GM12878 (cell line): ENCODE measurements at regions not wholly inside any gene's neighbourhood (a gene's known extent, or its start where the extent isn't known, plus 50 kb on each side); places are given as distances from the start of the nearest gene placed in this dataset.
"Not testable (repeated sequence)": the region's sequence is repeated elsewhere in the genome, so short reads cannot be mapped to it uniquely, and the experiment has no call there.

Experiments
- ATAC-seq: fragments of 200-7000 bp; cut with Tn5 transposase; 3 replicates; pipeline ENCODE4 v1.9.1; 2020; ENCODE audit warnings: mild to moderate bottlenecking, moderate library complexity
- BruUV-seq: library from RNA; stranded (reverse); fragments of 400-500 nt; replicated peaks from 2 replicates; lab custom pipeline; 2021; lab: Mats Ljungman, UMichigan
- CTCF ChIA-PET: fragments of 300-600 bp; sonication (Branson Sonifier 250); formaldehyde crosslinking; extraction: SDS; loops from one replicate; lab custom pipeline; 2021; ENCODE audit warnings: inconsistent platforms; lab: Yijun Ruan, JAX
- POLR2A ChIA-PET: fragments of 350-600 bp; formaldehyde crosslinking; extraction: SDS; loops from one replicate; lab custom pipeline; 2021; ENCODE audit warnings: inconsistent platforms; lab: Charles Lee
- RAD21 ChIA-PET: fragments of 300-600 bp; sonication (Branson Sonifier 250); formaldehyde crosslinking; loops from one replicate; lab custom pipeline; 2023; ENCODE audit warnings: antibody characterized with exemption; ENCODE audit not compliant: unreplicated experiment; lab: Charles Lee
- SMC1A ChIA-PET: fragments of 300-600 bp; sonication (Branson Sonifier 250); formaldehyde crosslinking; loops from one replicate; lab custom pipeline; 2023; ENCODE audit not compliant: unreplicated experiment, uncharacterized antibody; lab: Charles Lee
- DNase-seq: peaks from one replicate; pipeline ENCODE4 v3.0.0-alpha.2; 2011; ENCODE audit warnings: low read depth, low spot score
- FAIRE-seq: peaks from 3 replicates; lab custom pipeline; 2011; peaks lifted over from hg19 to GRCh38; lab: Jason Lieb, UNC
- H2AFZ ChIP-seq: 2 replicates; pipeline ENCODE4 v1.6.0; 2011; ENCODE audit warnings: low read depth, low read length, control low read depth; ENCODE audit not compliant: control insufficient read depth
- H3K27ac ChIP-seq: 2 replicates; pipeline ENCODE4 v1.5.1; 2011; ENCODE audit warnings: control low read depth; ENCODE audit not compliant: control insufficient read depth, insufficient read depth
- H3K27me3 ChIP-seq, 2 experiments: replicated peaks in 1 of 2; 2 replicates each; pipeline versions ENCODE4 v1.6.0 to v1.6.1; 2011; ENCODE audit warnings: low read length in 1 of 2; ENCODE audit not compliant: control insufficient read depth in 2 of 2, insufficient read depth in 2 of 2
- H3K36me3 ChIP-seq, 2 experiments: 2 replicates each; pipeline ENCODE4 v1.5.1; 2011; ENCODE audit warnings: low read length in 1 of 2; ENCODE audit not compliant: control insufficient read depth in 2 of 2, insufficient read depth in 2 of 2
- H3K4me1 ChIP-seq: 2 replicates; pipeline ENCODE4 v1.6.1; 2011; ENCODE audit warnings: mild to moderate bottlenecking, low read length, moderate library complexity, mixed read lengths; ENCODE audit not compliant: control insufficient read depth, insufficient read depth
- H3K4me2 ChIP-seq: 2 replicates; pipeline ENCODE4 v1.6.0; 2011; ENCODE audit warnings: control low read depth; ENCODE audit not compliant: control insufficient read depth, insufficient read depth
- H3K4me3 ChIP-seq: fragments of 200-600 bp; sonication (generic); 2 replicates; pipeline ENCODE4 v1.5.1; 2016
- H3K79me2 ChIP-seq: 2 replicates; pipeline ENCODE4 v1.6.0; 2011; ENCODE audit warnings: low read length; ENCODE audit not compliant: control insufficient read depth, insufficient read depth
- H3K9ac ChIP-seq: 2 replicates; pipeline ENCODE4 v1.8.0; 2011; ENCODE audit warnings: low read length, control low read depth, mixed read lengths; ENCODE audit not compliant: control insufficient read depth, insufficient read depth
- H3K9me3 ChIP-seq: replicated peaks from 3 replicates; pipeline ENCODE4 v1.5.1; 2011; ENCODE audit warnings: mild to moderate bottlenecking, low read length; ENCODE audit not compliant: control insufficient read depth, insufficient read depth
- H4K20me1 ChIP-seq: 2 replicates; pipeline ENCODE4 v1.6.0; 2011; ENCODE audit not compliant: control insufficient read depth, insufficient read depth
- CUX1 ChIP-seq: IDR thresholded peaks from 2 replicates; pipeline ENCODE4 v1.6.1; 2012; ENCODE audit warnings: improper control_type of control experiment, low read depth, low read length; ENCODE audit not compliant: insufficient replicate concordance
- EED ChIP-seq: sonication (generic); IDR thresholded peaks from 2 replicates; pipeline ENCODE4 v1.6.1; 2016; ENCODE audit warnings: antibody characterized with exemption, low read depth
- EP300 ChIP-seq, 2 experiments: fragments of 150-350 bp in 1 of 2; IDR thresholded peaks; 2 replicates each; pipeline ENCODE4 v1.6.1; 2011 to 2012; ENCODE audit warnings: low read depth in 2 of 2, low read length in 2 of 2, borderline replicate concordance in 1 of 2, improper control_type of control experiment in 1 of 2, inconsistent platforms in 1 of 2; ENCODE audit not compliant: control insufficient read depth in 1 of 2
- ETV6 ChIP-seq, 2 experiments: fragments of 450-650 bp in 1 of 2; IDR thresholded peaks in 1 of 2; conservative IDR thresholded peaks in 1 of 2; 2 replicates each; pipeline ENCODE4 v1.6.1; 2014; ENCODE audit warnings: antibody characterized with exemption in 1 of 2, borderline replicate concordance in 1 of 2, low read depth in 1 of 2, mild to moderate bottlenecking in 1 of 2, moderate library complexity in 1 of 2
- NFYB ChIP-seq: IDR thresholded peaks from 2 replicates; pipeline ENCODE4 v1.6.1; 2011; ENCODE audit warnings: low read depth, mild to moderate bottlenecking, low read length, improper control_type of control experiment, moderate library complexity; ENCODE audit not compliant: insufficient read depth
- RBBP5 ChIP-seq: fragments of 200-600 bp; sonication (generic); conservative IDR thresholded peaks from 2 replicates; pipeline ENCODE4 v1.6.1; 2016
- RUNX3 ChIP-seq: IDR thresholded peaks from 2 replicates; pipeline ENCODE4 v1.6.1; 2012; ENCODE audit warnings: low read length, inconsistent platforms
- SMARCA5 ChIP-seq: fragments of 450-650 bp; IDR thresholded peaks from 2 replicates; pipeline ENCODE4 v1.6.1; 2017; ENCODE audit warnings: mild to moderate bottlenecking
- TBL1XR1 ChIP-seq: IDR thresholded peaks from 2 replicates; pipeline ENCODE4 v1.6.1; 2012; ENCODE audit warnings: low read depth, low read length, improper control_type of control experiment
- WGBS: methylation state at CpG from one replicate; pipeline ENCODE4 v1.1.6; 2016; ENCODE audit warnings: low lambda C conversion rate; ENCODE audit not compliant: insufficient replicate concordance, insufficient coverage; ENCODE audit errors: missing lambda C conversion rate; 5-methylcytosine and 5-hydroxymethylcytosine counted together
- in situ Hi-C: fragments of 300-500 bp; cut with MboI; formaldehyde crosslinking; loops from 9 replicates; pipeline ENCODE4 v1.14.3; 2018; ENCODE audit warnings: mixed read lengths
- intact Hi-C: fragments of 100-400 bp; cut with micrococcal nuclease; formaldehyde crosslinking; loops from one replicate; pipeline ENCODE4 v1.14.2; 2022; ENCODE audit not compliant: unreplicated experiment

- DNase-seq, result no peak
- no peak overlapping the region for H3K9ac ChIP-seq
- POLR2A ChIA-PET, result no interaction called here
- H4K20me1 ChIP-seq, result no peaks in the 10 kb centered on the region
- SMC1A ChIA-PET, result interaction anchor here (1.5 kb wide), 1 partner anchor 11 kb away, joined by 4 read pairs; no protein-coding TSS in a partner anchor
- H3K36me3 ChIP-seq, result no peaks in the 10 kb centered on the region
- intact Hi-C loops, result no loop called here
- no peaks in the 10 kb centered on the region for H3K79me2 ChIP-seq
- ATAC-seq, result no peak
- no peak overlapping the region for H3K4me3 ChIP-seq
- H3K4me2 ChIP-seq, result no peak overlapping the region
- 47% methylated on average over 2 of the region's 2 CpGs for WGBS
- no peaks in the 10 kb centered on the region; a peak in 1 of 4 replicates for H3K27me3 ChIP-seq
- H3K27ac ChIP-seq, result no peak overlapping the region
- no peak for FAIRE-seq
- H2AFZ ChIP-seq, result no peak overlapping the region
- no peaks in the 10 kb centered on the region for H3K4me1 ChIP-seq
- RAD21 ChIA-PET, result interaction anchor here (0.6 kb wide), 1 partner anchor 497 kb away, joined by 3 read pairs; no protein-coding TSS in a partner anchor
- BruUV-seq, result no TSS peak
- TF ChIP-seq EP300 (IDR thresholded peaks at IDR 0.05; ENCODE audit: borderline replicate concordance in 1 of 2, control insufficient read depth in 1 of 2, low read depth in 2 of 2, low read length in 2 of 2) (no peak), NFYB (no peak), RUNX3 (no peak), TBL1XR1 (no peak), RBBP5 (no peak), EED (no peak), CUX1 (no peak), SMARCA5 (no peak), ETV6 (conservative IDR thresholded peaks at IDR 0.05 in 1 of 2, IDR thresholded peaks at IDR 0.05 in 1 of 2; ENCODE audit: borderline replicate concordance in 1 of 2, low read depth in 1 of 2) (no peak)
- CTCF ChIA-PET, result interaction anchor here (1.6 kb wide), 1 partner anchor 11 kb away, joined by 4 read pairs; no protein-coding TSS in a partner anchor
- in situ Hi-C loops, result no loop called here
- H3K9me3 ChIP-seq, result no peaks in the 10 kb centered on the region
Observed at GRCh38 chr6:37752718-37753117, 55.0 kb upstream of the MDGA1 start.

GRCh38 chr6:37749367-37749766, 51.7 kb upstream of the MDGA1 start:
- WGBS, result 22% methylated on average over 5 of the region's 5 CpGs
- H3K36me3 ChIP-seq, H2AFZ ChIP-seq, H3K4me2 ChIP-seq, FAIRE-seq, DNase-seq, BruUV-seq, H3K4me3 ChIP-seq, CTCF ChIA-PET, H4K20me1 ChIP-seq, H3K9ac ChIP-seq, ATAC-seq, H3K27ac ChIP-seq, H3K79me2 ChIP-seq, H3K27me3 ChIP-seq, POLR2A ChIA-PET, H3K4me1 ChIP-seq, H3K9me3 ChIP-seq, intact Hi-C loops, RAD21 ChIA-PET, in situ Hi-C loops: not testable (repeated sequence)
- SMC1A ChIA-PET, result interaction anchor here (0.6 kb wide), 1 partner anchor 19 kb away, joined by 3 read pairs; no protein-coding TSS in a partner anchor
